Suprapubic skin (tissue), 4 donors: ENCODE measurements at regions not wholly inside any gene's neighbourhood (a gene's known extent, or its start where the extent isn't known, plus 50 kb on each side); places are given as distances from the start of the nearest gene placed in this dataset.

Experiments used
- DNase-seq, 2 donors: peaks; one replicate each; pipeline ENCODE4 v3.0.0-alpha.2; 2019; ENCODE audit warnings: low spot score in 2 of 2
- H3K27ac ChIP-seq: fragments of 200-600 bp; sonication (generic); one replicate; pipeline ENCODE4 v1.5.1; 2019
- H3K27me3 ChIP-seq: fragments of 200-600 bp; sonication (generic); one replicate; pipeline ENCODE4 v1.5.1; 2019
- H3K36me3 ChIP-seq: fragments of 200-600 bp; sonication (generic); one replicate; pipeline ENCODE4 v1.5.1; 2019
- H3K4me1 ChIP-seq: fragments of 200-600 bp; sonication (generic); one replicate; pipeline ENCODE4 v1.5.1; 2019
- H3K4me3 ChIP-seq: fragments of 200-600 bp; sonication (generic); one replicate; pipeline ENCODE4 v1.5.1; 2019; ENCODE audit warnings: mild to moderate bottlenecking
- H3K9me3 ChIP-seq: fragments of 200-600 bp; sonication (generic); one replicate; pipeline ENCODE4 v1.5.1; 2019
- CTCF ChIP-seq, 2 donors: fragments of 200-600 bp in 1 of 2; fragments of 450-650 bp in 1 of 2; sonication (generic) in 1 of 2; IDR thresholded peaks; one replicate each; pipeline ENCODE4 v1.5.1; 2016 to 2019; ENCODE audit warnings: antibody characterized with exemption in 2 of 2, mild to moderate bottlenecking in 1 of 2, moderate library complexity in 1 of 2
- EP300 ChIP-seq: sonication (generic); formaldehyde crosslinking; IDR thresholded peaks from one replicate; pipeline ENCODE4 v1.6.1; 2017; ENCODE audit warnings: antibody characterized with exemption
- POLR2A ChIP-seq, 2 donors: fragments of 450-650 bp; IDR thresholded peaks; one replicate each; pipeline ENCODE4 v1.6.1; 2017; ENCODE audit warnings: antibody characterized with exemption in 2 of 2, mild to moderate bottlenecking in 2 of 2, moderate library complexity in 2 of 2
- POLR2AphosphoS5 ChIP-seq, 3 donors: sonication (generic); formaldehyde crosslinking; IDR thresholded peaks; one replicate each; pipeline ENCODE4 v1.6.1; 2017; ENCODE audit warnings: antibody characterized with exemption in 3 of 3
- WGBS: methylation state at CpG from one replicate; pipeline ENCODE4 v1.1.5; 2018; 5-methylcytosine and 5-hydroxymethylcytosine counted together

- WGBS: 51% methylated on average over 2 of the region's 2 CpGs
- Histone ChIP-seq H3K27ac (no peak overlapping the region), H3K4me1 (no peaks in the 10 kb centered on the region), H3K9me3 (no peaks in the 10 kb centered on the region), H3K4me3 (no peak overlapping the region), H3K27me3 (no peaks in the 10 kb centered on the region), H3K36me3 (no peaks in the 10 kb centered on the region)
- TF ChIP-seq POLR2AphosphoS5 (IDR thresholded peaks at IDR 0.05) (no peak), CTCF (IDR thresholded peaks at IDR 0.05) (no peak), EP300 (no peak), POLR2A (IDR thresholded peaks at IDR 0.05) (no peak)
- DNase-seq: no peak
These were observed 326.5 kb upstream of the GBE1 start for GRCh38 chr3:82087958-82088357.

- H3K36me3 ChIP-seq: no peaks in the 10 kb centered on the region
- DNase-seq: no peak
- 84% methylated on average over 5 of the region's 5 CpGs for WGBS
- H3K27me3 ChIP-seq: no peaks in the 10 kb centered on the region
- no peaks in the 10 kb centered on the region for H3K9me3 ChIP-seq
- no peak overlapping the region for H3K27ac ChIP-seq
- TF ChIP-seq POLR2A (IDR thresholded peaks at IDR 0.05) (no peak), POLR2AphosphoS5 (IDR thresholded peaks at IDR 0.05) (no peak), CTCF (IDR thresholded peaks at IDR 0.05) (no peak)
- H3K4me1 ChIP-seq: no peaks in the 10 kb centered on the region
- H3K4me3 ChIP-seq: no peak overlapping the region
These were observed 324.5 kb upstream of the GBE1 start for GRCh38 chr3:82085851-82086475.

- H3K4me3 ChIP-seq: no peak overlapping the region
These were observed 323.9 kb upstream of the GBE1 start for GRCh38 chr3:82085356-82085755.

GRCh38 chr3:82084824-82085223 is 323.4 kb upstream of the GBE1 start:
- H3K9me3 ChIP-seq: no peaks in the 10 kb centered on the region
- DNase-seq: no peak
- no peak overlapping the region for H3K4me3 ChIP-seq
- 58% methylated on average over 1 of the region's 1 CpG for WGBS
- H3K36me3 ChIP-seq: no peaks in the 10 kb centered on the region
- TF ChIP-seq CTCF (IDR thresholded peaks at IDR 0.05) (no peak), POLR2AphosphoS5 (IDR thresholded peaks at IDR 0.05) (no peak), EP300 (no peak), POLR2A (IDR thresholded peaks at IDR 0.05) (no peak)
- no peaks in the 10 kb centered on the region for H3K27me3 ChIP-seq
- H3K4me1 ChIP-seq: no peaks in the 10 kb centered on the region
- H3K27ac ChIP-seq: no peak overlapping the region

More at GRCh38 chr3:82085356-82085755, 323.9 kb upstream of the GBE1 start:
- no peaks in the 10 kb centered on the region for H3K9me3 ChIP-seq
- H3K4me1 ChIP-seq: no peaks in the 10 kb centered on the region
- H3K36me3 ChIP-seq: no peaks in the 10 kb centered on the region
- 67% methylated on average over 3 of the region's 3 CpGs for WGBS
- TF ChIP-seq CTCF (IDR thresholded peaks at IDR 0.05): no peak
- no peak overlapping the region for H3K27ac ChIP-seq
- no peak for DNase-seq
- H3K27me3 ChIP-seq: no peaks in the 10 kb centered on the region

- Histone ChIP-seq H3K27ac (no peak overlapping the region), H3K4me3 (no peak overlapping the region), H3K9me3 (no peaks in the 10 kb centered on the region), H3K27me3 (no peaks in the 10 kb centered on the region), H3K36me3 (no peaks in the 10 kb centered on the region), H3K4me1 (no peaks in the 10 kb centered on the region)
- no peak for TF ChIP-seq POLR2A (IDR thresholded peaks at IDR 0.05)
- no peak for TF ChIP-seq POLR2AphosphoS5 (IDR thresholded peaks at IDR 0.05)
- TF ChIP-seq CTCF (IDR thresholded peaks at IDR 0.05): no peak
- TF ChIP-seq EP300: no peak
- DNase-seq: no peak
These were observed 321.4 kb upstream of the GBE1 start for GRCh38 chr3:82082796-82083195.
